NCI-H524 (cell line): ENCODE measurements at regions not wholly inside any gene's neighbourhood (a gene's known extent, or its start where the extent isn't known, plus 50 kb on each side); places are given as distances from the start of the nearest gene placed in this dataset.

ENCODE experiments used
- DNase-seq, 2 experiments: peaks; one replicate each; lab custom pipeline; 2025; lab: John Stamatoyannopoulos, UW

DNA sequence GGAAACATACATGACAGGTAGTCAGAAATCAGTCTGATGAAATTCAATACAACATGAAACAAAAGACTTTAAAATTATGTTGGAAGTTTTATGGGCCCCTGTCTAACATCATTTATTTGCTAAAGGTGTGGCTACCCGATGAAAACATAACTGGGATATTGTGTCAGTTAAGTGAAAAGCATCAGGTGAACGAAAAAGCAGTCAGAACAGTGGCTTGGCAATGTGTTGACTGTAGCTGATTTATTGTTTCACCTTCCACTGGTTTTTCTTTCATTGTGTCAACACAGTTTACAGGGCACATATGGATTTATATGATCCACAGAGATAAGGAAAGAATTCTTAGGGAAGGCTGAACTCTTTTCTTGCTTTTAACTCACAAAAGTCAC lies 429.6 kb upstream of the ZNF608 start:
- DNase-seq: no peak

DNA sequence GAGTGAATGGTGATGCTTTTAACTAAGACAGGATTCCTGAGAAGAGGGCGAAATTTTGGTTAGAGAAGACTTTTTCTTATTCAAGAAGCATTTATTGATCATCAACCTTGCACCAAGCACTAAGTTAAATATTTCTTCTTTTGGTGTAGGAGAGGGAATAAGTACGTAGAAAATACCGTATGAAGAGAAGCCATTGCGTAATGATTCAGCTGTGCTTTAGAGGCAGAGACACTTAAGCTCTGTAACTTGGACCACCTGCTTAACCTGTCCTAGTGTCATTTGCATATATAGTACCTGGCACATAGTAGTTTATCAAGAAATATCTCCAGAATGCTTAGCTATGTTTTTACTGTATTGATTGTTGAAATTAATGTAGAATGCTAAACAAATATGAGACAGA lies 430.9 kb upstream of the ZNF608 start:
- no peak for DNase-seq

DNA sequence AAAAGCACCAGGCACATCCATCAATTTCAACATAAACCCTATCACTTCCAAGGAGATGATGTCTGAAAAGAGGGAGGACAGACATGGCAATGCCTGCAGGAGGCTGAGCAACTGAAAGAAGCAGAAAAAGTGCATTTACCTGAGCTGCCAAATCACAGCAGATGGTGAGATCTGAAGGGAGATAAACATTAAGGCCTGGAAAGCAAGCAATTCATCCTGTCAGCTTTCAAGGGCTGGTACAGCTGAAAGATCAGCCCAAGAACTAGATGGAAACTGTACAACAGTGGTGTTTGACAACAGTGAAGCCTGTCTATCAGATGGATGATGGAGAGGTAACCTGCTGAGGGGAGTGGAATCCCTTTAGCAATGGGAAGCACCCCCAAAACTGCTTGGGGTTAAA lies 433.2 kb upstream of the ZNF608 start:
- peak; percentile 7 to 71 for DNase-seq

DNA sequence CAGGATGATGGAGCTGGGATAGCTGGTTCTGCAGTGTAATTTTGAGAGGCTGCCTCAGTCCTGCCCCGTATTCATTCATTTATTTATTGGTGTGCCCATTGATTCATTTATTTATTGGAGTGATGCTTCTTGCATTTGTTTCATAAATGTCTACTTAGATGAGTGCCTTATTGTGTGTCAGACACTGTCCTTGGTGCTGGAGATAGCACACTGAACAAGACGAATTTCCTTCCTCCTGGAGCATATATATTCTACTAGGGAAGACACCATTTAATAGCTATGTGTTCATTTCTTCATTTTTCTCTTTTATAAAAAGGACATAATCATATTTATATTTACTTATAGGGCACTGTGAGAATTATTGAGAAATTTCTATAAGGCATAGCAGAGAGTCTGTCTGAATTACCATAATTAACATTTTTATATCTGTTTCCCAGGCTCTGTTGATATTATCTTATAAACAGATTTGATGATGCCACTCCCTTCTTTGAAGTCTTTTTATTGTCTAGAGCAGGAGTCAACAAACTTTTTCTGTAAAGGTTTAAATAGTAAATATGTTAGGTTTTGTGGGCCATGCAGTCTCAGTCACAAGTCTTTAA lies 433.9 kb upstream of the ZNF608 start:
- DNase-seq: no peak

DNA sequence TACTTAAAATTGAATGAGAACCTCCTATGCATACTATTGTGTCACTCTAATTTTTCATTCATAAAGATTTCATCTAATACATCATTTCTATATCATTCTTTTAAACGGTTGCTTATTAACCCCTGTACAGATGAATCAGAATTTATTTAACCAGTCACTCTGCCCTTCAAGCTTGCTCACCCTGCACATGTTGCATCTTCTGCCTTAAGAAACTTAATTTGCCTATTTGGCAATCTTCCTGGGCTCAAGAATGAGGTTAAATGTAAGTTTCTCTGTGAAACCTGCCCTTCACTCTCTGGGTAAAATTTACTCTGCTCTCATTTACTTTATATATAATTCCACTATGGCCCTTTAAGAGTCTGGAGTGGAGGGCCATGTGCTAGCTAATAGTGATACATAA lies 434.7 kb upstream of the ZNF608 start:
- DNase-seq: no peak

DNA sequence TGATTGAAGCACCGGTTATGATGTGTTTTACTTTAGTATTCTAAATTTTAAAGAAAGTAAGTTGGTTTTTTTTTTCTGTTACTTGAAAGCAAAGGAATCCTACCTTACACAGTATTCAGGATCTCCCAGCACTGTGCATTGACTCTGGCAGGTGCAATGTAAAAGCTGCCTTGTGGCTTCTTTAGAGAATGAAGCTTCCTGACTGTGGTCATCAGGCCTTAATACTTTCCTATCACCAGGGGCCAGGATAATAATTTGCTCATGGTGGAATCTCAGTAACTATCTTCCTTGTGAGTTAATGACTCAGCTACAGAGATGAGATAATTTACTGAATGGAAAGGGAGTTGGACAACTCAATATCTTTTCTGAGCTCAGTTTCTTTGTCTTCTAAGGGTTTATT lies 435.5 kb upstream of the ZNF608 start:
- no peak for DNase-seq

DNA sequence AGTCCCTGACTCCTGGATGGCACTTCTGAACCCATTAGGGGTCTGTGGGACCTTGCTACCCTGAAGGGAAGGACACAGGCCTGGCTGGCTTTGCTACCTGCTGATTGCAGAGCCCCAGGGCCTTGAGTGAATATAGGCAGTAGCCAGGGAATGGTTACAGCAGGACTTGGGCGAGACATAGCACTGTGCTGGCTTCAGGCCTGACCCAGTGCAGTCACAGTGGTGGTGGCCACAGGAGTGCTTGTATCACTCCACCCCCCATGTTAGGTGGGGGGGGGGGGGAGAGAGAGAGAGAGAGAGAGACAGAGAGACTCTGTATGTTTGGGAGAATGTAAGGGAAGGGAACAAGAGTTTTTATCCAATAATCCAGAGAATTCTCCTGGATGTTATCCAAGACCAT lies 439.3 kb upstream of the ZNF608 start:
- DNase-seq: no peak

DNA sequence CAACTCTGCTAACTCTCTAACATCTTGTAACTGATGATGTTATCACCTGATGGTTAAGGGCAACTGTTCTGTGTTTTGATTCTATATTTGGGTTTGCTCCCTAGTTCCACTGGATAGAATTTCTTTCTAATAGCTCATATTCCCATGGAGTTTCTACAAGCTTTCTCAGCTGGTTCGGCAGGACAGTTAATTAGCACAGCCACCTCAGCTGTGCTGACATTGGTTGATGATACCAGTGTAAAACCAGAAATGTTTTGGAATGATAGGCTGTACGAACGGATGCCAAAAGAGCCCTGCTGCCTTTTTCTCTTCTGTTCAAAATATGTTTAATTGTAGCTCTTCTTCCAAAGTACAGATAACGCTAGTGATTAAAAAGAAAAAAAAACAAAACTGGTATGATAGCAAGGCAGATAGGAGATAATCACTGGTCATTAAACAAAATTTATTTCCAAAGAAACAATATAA lies 440.5 kb upstream of the ZNF608 start:
- no peak for DNase-seq

DNA sequence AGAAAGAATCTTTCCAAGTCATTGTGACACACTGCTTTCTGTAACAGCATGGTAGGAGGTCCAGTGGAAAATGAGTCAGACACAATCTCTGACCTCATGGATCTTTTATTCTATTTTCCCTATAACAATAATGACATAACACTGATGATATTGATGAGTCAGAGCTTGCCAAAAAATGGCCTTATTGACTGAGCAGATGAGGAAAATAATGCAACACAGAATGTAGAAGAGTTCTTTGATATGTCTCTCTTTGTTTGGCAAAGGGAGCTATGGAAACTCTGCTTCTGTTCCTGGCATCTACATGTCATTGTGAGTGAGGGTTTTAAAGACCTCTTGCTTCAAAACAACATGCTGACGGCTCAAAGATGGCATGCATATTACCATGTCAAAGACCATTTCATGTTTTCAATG lies 443.1 kb upstream of the ZNF608 start:
- DNase-seq: no peak

DNA sequence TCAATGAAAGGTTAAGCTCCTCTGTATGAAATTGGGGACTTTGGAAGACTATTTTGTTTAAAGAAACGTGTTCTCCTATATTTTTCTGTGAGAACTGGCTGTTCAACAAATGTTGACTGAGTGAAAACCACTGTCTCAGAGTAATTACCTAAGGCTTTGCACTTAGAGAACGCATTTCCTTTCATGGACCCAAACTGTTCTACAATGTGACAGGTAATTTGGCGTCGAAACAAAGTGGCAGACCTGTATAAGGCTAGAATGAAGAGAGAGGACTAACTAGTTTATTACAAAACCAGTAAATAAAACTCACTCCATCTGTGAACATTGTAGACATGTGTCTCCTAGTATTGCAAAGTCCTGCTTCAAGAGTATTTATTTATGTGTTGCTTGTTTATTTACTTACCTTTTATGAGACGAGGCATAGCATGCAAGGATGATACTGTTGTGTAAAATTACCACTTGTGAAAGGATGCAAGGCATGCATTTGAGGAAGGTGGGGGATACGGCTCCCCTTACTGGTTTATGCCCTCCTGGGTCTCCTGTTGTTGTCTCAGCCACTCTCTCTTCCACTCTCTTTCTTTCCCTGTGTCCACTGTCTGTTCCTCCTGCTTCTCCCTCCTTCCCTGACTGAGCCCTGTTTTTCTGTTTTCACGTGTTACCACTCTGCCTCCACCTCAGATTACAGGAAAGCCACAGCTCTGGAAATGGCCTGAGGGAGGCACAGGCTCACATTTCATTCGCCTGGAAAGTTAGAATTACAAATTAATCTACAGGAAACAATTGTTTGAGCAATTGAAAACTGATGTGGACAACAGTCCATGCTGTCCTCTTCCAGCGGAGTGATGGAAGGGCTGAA lies 444.0 kb upstream of the ZNF608 start:
- no peak for DNase-seq

DNA sequence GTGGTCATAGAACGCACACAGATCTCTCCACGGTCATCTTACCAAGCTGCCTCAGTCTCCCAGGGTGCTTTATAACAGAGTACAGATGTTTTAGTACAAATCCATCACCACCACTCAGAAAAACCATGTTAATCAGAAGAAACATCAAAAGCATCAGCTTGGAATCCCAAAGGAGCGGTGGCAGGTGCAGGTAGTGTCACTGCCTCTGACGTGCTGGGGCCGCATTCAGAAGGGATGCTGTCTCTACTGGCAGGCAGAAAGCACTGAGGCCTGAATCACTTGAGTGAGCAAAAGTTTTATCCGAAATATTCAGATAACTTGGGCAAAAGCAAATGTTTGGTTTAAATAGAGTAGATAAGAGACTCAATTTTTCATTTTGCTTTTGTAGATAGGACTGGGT lies 448.4 kb upstream of the ZNF608 start:
- DNase-seq: no peak

DNA sequence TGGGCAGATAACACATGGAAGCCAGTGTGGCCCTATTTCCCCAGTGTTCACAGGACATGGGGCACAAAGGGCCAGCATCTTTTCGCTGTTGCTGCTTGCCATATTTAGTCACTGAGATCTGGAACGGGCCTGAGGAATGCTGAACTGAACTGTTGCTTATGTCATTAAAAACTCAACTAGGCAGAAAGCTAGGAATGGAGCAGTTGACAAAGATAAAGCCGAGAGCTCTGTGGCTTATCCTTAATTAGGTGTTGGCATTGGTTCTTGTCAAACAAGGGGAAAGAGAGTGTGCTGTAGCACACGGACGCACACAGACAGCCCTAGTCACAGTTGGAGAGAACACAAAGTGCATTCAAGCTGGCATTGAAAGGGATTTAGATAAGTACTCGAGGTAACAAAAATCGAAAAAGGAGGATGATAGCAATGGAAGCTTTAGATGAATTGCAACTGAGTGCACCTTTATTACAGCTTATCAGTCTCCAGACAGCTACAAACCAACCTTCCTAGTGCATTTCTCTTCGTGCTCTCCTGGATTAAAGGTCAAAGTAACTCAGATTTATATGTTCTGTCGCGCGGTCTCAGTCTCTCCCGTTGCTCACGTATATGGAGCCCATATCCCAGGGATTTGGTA lies 450.2 kb upstream of the ZNF608 start:
- peak; percentile 84 to 88 for DNase-seq

DNA sequence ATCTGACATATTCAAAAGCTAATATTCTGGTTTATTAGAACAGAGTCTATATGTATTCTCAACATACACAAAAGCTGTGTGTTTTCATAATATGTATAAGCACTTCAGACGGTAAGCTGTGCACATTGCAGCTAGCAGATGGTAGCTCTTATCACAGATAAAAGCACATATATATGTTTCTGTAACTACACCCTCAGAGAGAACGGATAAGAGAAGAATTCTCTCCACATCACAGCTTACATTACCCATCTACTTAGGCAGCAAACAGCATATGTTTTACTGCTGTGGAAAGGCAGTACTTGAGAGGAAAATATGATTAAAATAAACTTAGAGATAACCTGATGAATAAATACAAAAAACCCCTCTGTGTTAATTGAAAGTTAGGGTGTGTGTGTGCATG lies 450.9 kb upstream of the ZNF608 start:
- DNase-seq: peak; percentile 76 to 89

DNA sequence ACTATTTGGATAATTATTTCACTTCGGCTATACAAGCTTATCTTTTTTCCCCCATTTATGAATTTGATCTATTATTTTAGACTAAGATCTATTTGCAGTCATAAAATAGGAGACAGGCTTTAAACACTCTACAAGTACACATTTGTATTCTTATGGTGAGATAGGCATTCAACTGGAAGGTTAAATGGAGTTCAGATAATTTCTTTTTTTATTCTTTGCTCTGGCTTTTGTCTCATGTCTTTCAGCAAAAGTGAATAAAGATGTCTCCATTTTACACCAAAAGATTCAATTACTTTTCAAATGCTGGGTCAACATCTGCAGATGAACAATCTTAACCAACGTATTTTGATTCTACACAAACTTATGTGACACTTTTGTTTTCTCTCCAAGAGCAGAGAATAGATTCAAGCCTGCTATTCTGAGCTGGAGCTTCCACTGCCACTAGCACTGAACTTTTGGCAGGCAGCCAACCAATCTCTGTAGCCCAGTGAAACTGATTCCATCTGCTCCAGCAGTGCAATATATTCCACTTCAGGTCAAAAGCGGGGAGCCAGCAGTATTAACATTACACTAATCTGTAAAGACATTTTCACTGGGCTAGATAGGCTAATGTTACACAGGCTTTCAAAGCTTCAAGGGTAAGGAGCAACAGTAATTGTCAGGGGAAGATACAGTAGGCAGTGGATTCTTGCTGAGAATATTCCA lies 452.0 kb upstream of the ZNF608 start:
- DNase-seq: peak; percentile 86 to 98

DNA sequence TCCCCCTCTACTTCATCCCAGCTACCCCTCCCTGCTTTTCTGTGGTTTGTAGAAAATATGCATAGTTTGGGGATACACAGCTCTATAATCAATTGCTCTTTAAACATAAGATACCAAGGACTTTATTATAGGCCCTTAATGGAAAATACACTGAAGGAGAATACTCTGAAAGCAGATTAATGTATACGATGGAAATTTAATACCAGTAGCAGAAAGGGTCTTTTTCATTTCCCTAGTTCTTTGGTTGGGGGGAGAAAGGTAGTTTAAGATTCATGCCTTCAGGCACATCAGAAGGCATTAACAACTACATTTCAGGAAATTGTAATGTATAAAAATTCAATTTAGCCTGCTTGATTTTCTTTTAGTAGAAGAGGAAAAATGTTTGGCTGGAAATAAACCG lies 452.9 kb upstream of the ZNF608 start:
- DNase-seq: no peak

DNA sequence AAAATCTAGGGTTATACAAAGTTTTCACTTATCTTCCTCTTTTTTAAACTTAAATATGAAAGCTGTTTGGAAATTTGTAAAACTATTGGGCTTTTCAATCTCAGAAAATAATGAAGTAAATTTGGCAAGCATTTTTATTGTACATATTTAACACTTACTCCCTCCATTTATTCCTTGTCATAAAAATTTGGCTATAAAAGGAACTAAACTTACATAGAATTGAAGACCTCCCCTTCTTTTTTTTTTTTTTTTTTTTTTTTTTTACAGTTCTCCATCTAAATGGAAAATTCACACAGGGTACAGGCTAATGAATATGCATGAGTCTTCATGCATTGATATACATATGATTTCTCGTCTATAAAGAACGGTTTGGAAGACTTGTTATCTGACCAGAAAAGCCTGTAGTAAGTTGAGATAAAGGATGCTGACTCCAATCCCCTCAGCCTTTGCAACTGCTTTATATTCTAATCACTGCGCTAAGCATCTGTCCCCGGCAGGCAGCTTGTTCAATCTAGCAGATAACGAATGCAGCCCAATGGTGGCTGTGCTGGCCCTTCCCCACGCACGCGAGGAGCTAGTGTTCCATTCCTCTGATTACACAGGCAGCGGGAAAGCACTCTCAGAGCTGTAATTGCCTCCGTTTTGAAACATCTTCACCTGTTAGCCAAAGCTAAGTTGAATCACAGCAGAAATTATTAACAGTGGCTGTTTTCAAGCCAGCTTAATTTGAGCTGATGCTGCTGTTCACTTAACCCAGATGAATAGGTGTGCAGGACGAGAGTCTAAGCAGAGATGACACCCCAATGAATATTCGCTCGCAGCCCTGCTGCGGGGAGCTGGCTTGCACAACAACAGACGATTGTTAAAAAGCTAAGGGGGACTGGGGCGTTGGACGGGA lies 453.8 kb upstream of the ZNF608 start:
- DNase-seq: peak; percentile 39 to 81

DNA sequence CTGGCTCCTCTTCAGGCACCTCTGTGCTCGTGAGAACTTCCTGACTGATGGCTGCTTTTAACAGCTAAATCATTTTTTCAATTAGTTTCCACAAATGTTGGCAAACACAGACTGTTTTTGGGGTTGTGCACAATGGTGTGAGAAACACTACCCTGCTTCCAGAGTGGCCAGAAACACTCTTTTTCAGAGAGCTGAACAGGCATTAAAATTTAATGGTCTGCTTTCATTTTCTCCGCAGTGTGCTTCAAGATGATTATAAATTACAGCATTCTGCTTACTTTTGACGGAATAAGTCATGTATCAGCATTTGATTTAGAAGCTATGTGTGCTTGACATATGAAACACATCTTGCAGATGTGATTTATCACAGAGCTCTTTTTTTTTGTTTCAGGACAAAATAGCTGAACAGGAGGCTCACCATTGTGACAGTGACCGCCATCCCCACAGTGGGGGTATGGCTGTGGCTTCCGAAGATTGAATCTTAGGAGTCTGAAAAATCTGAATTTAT lies 454.5 kb upstream of the ZNF608 start:
- no peak for DNase-seq

DNA sequence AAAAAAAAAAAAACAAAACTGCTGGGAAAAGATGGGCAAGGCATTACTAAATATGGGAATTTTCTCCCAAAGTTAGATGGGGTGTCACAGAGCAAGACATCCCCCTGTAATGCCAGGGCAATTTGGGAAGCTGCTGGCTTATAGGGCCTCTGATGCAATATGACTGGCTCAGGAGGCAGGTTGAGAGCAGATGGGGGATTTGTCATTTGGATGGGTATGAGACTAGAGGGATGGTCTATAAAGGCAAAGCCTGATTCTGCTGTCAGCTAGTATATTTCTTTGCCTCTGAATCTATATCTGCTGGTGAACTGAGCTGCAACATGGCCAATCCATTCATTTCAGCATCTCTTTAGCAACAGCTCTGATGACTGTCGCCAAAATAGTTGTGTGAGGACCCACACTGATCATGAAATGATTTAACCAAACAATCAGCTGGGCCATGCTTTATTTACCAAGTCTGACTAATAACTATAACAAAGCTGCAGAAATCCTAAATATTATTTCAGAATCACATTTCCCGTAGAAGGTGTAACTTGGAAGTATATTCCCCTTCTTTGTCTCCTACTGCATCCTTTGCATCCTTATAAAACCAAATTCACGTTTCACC lies 455.1 kb upstream of the ZNF608 start:
- DNase-seq: peak; percentile 9 to 75

DNA sequence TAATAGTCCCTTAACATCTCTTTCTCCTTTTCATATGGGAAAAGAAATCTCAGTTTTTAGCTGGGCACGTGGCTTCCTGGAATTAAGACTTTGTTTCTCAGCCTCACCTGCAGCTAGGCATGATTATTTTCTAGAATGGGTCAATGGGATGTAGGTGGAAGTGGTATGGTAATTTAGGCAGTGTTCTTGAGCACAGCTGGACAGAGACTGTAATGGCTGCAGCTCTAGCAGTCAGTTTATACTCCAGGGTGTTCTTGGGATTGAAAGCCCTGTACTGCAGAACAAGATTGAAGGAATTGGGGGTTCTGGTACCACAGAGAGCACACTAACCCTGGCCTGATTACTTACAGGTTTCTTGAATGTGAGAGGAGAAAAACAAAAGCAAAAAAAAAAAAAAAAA lies 455.9 kb upstream of the ZNF608 start:
- no peak for DNase-seq

DNA sequence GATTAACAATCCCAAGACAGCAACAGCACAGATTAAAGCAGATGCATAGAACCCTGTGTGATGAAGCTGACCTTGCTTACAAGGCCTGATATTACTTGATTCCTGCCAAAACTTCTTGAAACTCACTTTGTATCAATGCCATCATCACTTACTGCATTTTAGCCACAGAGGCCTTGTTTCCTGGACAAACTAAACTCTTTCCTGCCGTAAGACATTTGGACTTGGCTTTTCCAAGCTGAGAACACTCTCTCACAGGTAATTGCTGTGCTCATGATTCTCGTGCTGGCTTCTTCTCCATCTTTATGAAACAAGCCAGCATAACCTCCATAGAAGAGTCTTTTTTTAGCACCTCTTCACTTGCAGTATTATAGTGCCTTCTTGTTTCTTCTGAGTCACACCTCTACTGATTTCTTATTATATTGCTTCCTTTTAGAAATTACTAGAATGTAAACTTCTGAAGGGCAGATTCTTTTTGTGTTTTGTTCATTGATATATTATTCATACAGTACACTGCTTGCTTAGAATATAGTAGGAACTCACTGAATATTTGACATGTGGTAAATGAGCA lies 456.5 kb upstream of the ZNF608 start:
- DNase-seq: no peak

DNA sequence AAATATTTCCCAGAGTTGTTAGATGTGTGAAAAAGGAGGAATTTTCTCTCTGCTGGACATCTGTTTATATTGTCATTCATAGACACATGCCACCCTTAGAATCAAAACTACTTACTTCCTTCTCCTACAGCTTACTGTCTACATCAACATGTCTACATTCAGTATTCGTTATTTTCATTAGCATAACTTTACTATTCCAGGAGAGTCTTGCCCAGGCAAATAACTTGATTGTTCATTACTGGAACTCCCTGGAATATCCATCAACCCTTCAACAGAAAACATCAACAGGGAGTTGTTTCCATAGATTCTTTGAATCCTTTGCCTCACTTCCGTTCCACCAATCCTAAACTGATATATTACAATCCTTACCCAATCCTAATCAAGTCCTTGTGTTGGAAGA lies 457.5 kb upstream of the ZNF608 start:
- no peak for DNase-seq
